Skeletal muscle tissue (tissue), 3 donors: ENCODE measurements at regions not wholly inside any gene's neighbourhood (a gene's known extent, or its start where the extent isn't known, plus 50 kb on each side); places are given as distances from the start of the nearest gene placed in this dataset.

ENCODE experiments used
- H3K27ac ChIP-seq: one replicate; pipeline ENCODE4 v1.7.0; 2013; ENCODE audit warnings: mild to moderate bottlenecking, low read depth, low read length, inconsistent platforms
- H3K27me3 ChIP-seq, 3 donors: one replicate each; pipeline ENCODE4 v1.7.0; 2013; ENCODE audit warnings: low read length in 3 of 3; ENCODE audit not compliant: control insufficient read depth in 3 of 3, insufficient read depth in 3 of 3
- H3K36me3 ChIP-seq, 3 donors: one replicate each; pipeline ENCODE4 v1.7.0; 2013; ENCODE audit warnings: low read length in 3 of 3; ENCODE audit not compliant: control insufficient read depth in 3 of 3, insufficient read depth in 3 of 3
- H3K4me1 ChIP-seq, 3 donors: one replicate each; pipeline ENCODE4 v1.7.0; 2013; ENCODE audit warnings: low read length in 3 of 3, mild to moderate bottlenecking in 3 of 3; ENCODE audit not compliant: control insufficient read depth in 3 of 3, insufficient read depth in 3 of 3
- H3K4me3 ChIP-seq, 3 donors: one replicate each; pipeline ENCODE4 v1.7.0; 2013; ENCODE audit warnings: low read length in 3 of 3
- H3K9ac ChIP-seq, 3 donors: one replicate each; pipeline ENCODE4 v1.7.0; 2013; ENCODE audit warnings: low read length in 3 of 3, mild to moderate bottlenecking in 3 of 3, moderate library complexity in 2 of 3, low read depth in 1 of 3
- H3K9me3 ChIP-seq, 3 donors: one replicate each; pipeline ENCODE4 v1.7.0; 2013; ENCODE audit warnings: low read length in 3 of 3; ENCODE audit not compliant: control insufficient read depth in 3 of 3
- donor health status: Osteomylitis.

- Histone ChIP-seq H3K27me3 (no peaks in the 10 kb centered on the region), H3K9ac (no peak overlapping the region), H3K9me3 (no peaks in the 10 kb centered on the region), H3K36me3 (no peaks in the 10 kb centered on the region), H3K4me3 (no peak overlapping the region), H3K4me1 (no peaks in the 10 kb centered on the region), H3K27ac (no peak overlapping the region)
Measured at GRCh38 chr3:76096836-76097588, 311.7 kb upstream of the ZNF717 start.

- H3K36me3 ChIP-seq, result no peaks in the 10 kb centered on the region
- H3K4me1 ChIP-seq, result no peaks in the 10 kb centered on the region
- H3K4me3 ChIP-seq, result no peak overlapping the region
- no peaks in the 10 kb centered on the region for H3K27me3 ChIP-seq
- no peak overlapping the region for H3K9ac ChIP-seq
- H3K9me3 ChIP-seq, result no peaks in the 10 kb centered on the region
- no peak overlapping the region for H3K27ac ChIP-seq
Measured at GRCh38 chr3:76097589-76097969, 312.2 kb upstream of the ZNF717 start.

- no peak overlapping the region for H3K27ac ChIP-seq
- no peak overlapping the region for H3K4me3 ChIP-seq
- H3K9ac ChIP-seq, result no peak overlapping the region
- H3K36me3 ChIP-seq, result no peaks in the 10 kb centered on the region
- H3K27me3 ChIP-seq, result no peaks in the 10 kb centered on the region
- H3K4me1 ChIP-seq, result no peaks in the 10 kb centered on the region
- no peaks in the 10 kb centered on the region for H3K9me3 ChIP-seq
Measured at GRCh38 chr3:76099956-76100355, 314.6 kb upstream of the ZNF717 start.

GRCh38 chr3:76107935-76108570, 322.7 kb upstream of the ZNF717 start:
- Histone ChIP-seq H3K4me3 (no peak overlapping the region), H3K9ac (no peak overlapping the region), H3K4me1 (no peaks in the 10 kb centered on the region), H3K36me3 (no peaks in the 10 kb centered on the region), H3K9me3 (no peaks in the 10 kb centered on the region), H3K27ac (no peak overlapping the region), H3K27me3 (no peaks in the 10 kb centered on the region)

GRCh38 chr3:76111808-76112207, 326.5 kb upstream of the ZNF717 start:
- Histone ChIP-seq H3K4me1 (no peaks in the 10 kb centered on the region), H3K4me3 (no peak overlapping the region), H3K27me3 (no peaks in the 10 kb centered on the region), H3K27ac (no peak overlapping the region), H3K36me3 (no peaks in the 10 kb centered on the region), H3K9me3 (no peaks in the 10 kb centered on the region), H3K9ac (no peak overlapping the region)

GRCh38 chr3:76122007-76122406, 336.7 kb upstream of the ZNF717 start:
- Histone ChIP-seq H3K9me3 (peaks cover 0 to 3% (median 0%) of the 10 kb centered on the region in 3 donors), H3K36me3 (no peaks in the 10 kb centered on the region), H3K27ac (no peak overlapping the region), H3K27me3 (no peaks in the 10 kb centered on the region), H3K4me1 (no peaks in the 10 kb centered on the region), H3K4me3 (no peak overlapping the region), H3K9ac (no peak overlapping the region)

- no peak overlapping the region for H3K27ac ChIP-seq
- no peaks in the 10 kb centered on the region for H3K36me3 ChIP-seq
- H3K9ac ChIP-seq, result no peak overlapping the region
- no peaks in the 10 kb centered on the region for H3K4me1 ChIP-seq
- no peak overlapping the region for H3K4me3 ChIP-seq
- H3K9me3 ChIP-seq, result peaks cover 0 to 3% (median 0%) of the 10 kb centered on the region in 3 donors
- no peaks in the 10 kb centered on the region for H3K27me3 ChIP-seq
Measured at GRCh38 chr3:76129441-76129840, 344.1 kb upstream of the ZNF717 start.

- H3K27me3 ChIP-seq, result no peaks in the 10 kb centered on the region
- no peaks in the 10 kb centered on the region for H3K9me3 ChIP-seq
- H3K36me3 ChIP-seq, result no peaks in the 10 kb centered on the region
- H3K27ac ChIP-seq, result no peak overlapping the region
- no peak overlapping the region for H3K9ac ChIP-seq
- no peak overlapping the region for H3K4me3 ChIP-seq
- no peaks in the 10 kb centered on the region for H3K4me1 ChIP-seq
Measured at GRCh38 chr3:76131396-76132153, 346.2 kb upstream of the ZNF717 start.

GRCh38 chr3:76132154-76132470, 346.8 kb upstream of the ZNF717 start:
- Histone ChIP-seq H3K27ac (no peak overlapping the region), H3K9ac (no peak overlapping the region), H3K27me3 (no peaks in the 10 kb centered on the region), H3K4me3 (no peak overlapping the region), H3K9me3 (no peaks in the 10 kb centered on the region), H3K36me3 (no peaks in the 10 kb centered on the region), H3K4me1 (no peaks in the 10 kb centered on the region)

GRCh38 chr3:76134166-76134565, 348.8 kb upstream of the ZNF717 start:
- Histone ChIP-seq H3K9me3 (no peaks in the 10 kb centered on the region), H3K27ac (no peak overlapping the region), H3K4me3 (no peak overlapping the region), H3K27me3 (no peaks in the 10 kb centered on the region), H3K36me3 (no peaks in the 10 kb centered on the region), H3K9ac (no peak overlapping the region), H3K4me1 (no peaks in the 10 kb centered on the region)
